HEK293 (cell line): ENCODE measurements at regions not wholly inside any gene's neighbourhood (a gene's known extent, or its start where the extent isn't known, plus 50 kb on each side); places are given as distances from the start of the nearest gene placed in this dataset.
"Not testable (repeated sequence)": the region's sequence is repeated elsewhere in the genome, so short reads cannot be mapped to it uniquely, and the experiment has no call there.

ENCODE experiments used
- CTCF ChIA-PET: fragments of 350-600 bp; formaldehyde crosslinking; extraction: SDS; loops from one replicate; lab custom pipeline; 2021; ENCODE audit warnings: antibody characterized with exemption; lab: Yijun Ruan, JAX
- POLR2A ChIA-PET: fragments of 300-600 bp; formaldehyde crosslinking; extraction: SDS; loops from one replicate; lab custom pipeline; 2020; ENCODE audit warnings: antibody characterized with exemption, inconsistent platforms; lab: Yijun Ruan, JAX
- H3K27ac ChIP-seq: fragments of 200-500 bp; sonication (Bioruptor generic); 2 replicates; pipeline ENCODE4 v1.5.1; 2014; ENCODE audit warnings: low read depth, low read length, control low read depth, inconsistent platforms; ENCODE audit errors: extremely low read depth
- H3K36me3 ChIP-seq, 2 experiments: fragments of 200-500 bp in 1 of 2; sonication (Bioruptor generic) in 1 of 2; 1 replicate in 1 of 2; 2 replicates in 1 of 2; pipeline ENCODE4 v1.5.1; 2014 to 2017; ENCODE audit warnings: inconsistent platforms in 2 of 2, low read length in 2 of 2; ENCODE audit not compliant: control insufficient read depth in 2 of 2, insufficient read depth in 1 of 2
- H3K4me1 ChIP-seq: fragments of 200-500 bp; sonication (Bioruptor generic); 2 replicates; pipeline ENCODE4 v1.5.1; 2014; ENCODE audit warnings: mild to moderate bottlenecking, low read length, inconsistent platforms; ENCODE audit not compliant: control insufficient read depth, insufficient read depth
- H3K4me3 ChIP-seq: 2 replicates; pipeline ENCODE4 v1.5.1; 2011; ENCODE audit warnings: low read depth, mild to moderate bottlenecking, control low read depth, low read length, moderate library complexity
- H3K9me3 ChIP-seq: fragments of 200-500 bp; sonication (Bioruptor generic); 2 replicates; pipeline ENCODE4 v1.5.1; 2014; ENCODE audit warnings: low read depth, low read length, inconsistent platforms; ENCODE audit not compliant: control insufficient read depth, insufficient read depth
- BCL11A ChIP-seq: fragments of 450-650 bp; formaldehyde crosslinking; IDR thresholded peaks from 2 replicates; pipeline ENCODE4 v1.5.1; 2016; ENCODE audit warnings: low read depth, missing biosample characterization, missing genetic modification characterization
- SCRT1 ChIP-seq: fragments of 450-650 bp; formaldehyde crosslinking; IDR thresholded peaks from 2 replicates; pipeline ENCODE4 v1.5.1; 2016; ENCODE audit warnings: missing biosample characterization, missing genetic modification characterization, borderline replicate concordance
- SCRT2 ChIP-seq: fragments of 450-650 bp; formaldehyde crosslinking; IDR thresholded peaks from 2 replicates; pipeline ENCODE4 v1.5.1; 2016; ENCODE audit warnings: missing biosample characterization, missing genetic modification characterization
- ZBTB20 ChIP-seq: fragments of 450-650 bp; formaldehyde crosslinking; IDR thresholded peaks from 2 replicates; pipeline ENCODE4 v1.5.1; 2016; ENCODE audit warnings: missing biosample characterization, missing genetic modification characterization
- ZBTB7A ChIP-seq: fragments of 450-650 bp; formaldehyde crosslinking; IDR thresholded peaks from 2 replicates; pipeline ENCODE4 v1.5.1; 2016; ENCODE audit warnings: low read depth, missing biosample characterization, missing genetic modification characterization
- ZBTB8A ChIP-seq: fragments of 450-650 bp; formaldehyde crosslinking; IDR thresholded peaks from 2 replicates; pipeline ENCODE4 v1.5.1; 2016; ENCODE audit warnings: missing biosample characterization, missing genetic modification characterization
- ZNF146 ChIP-seq: fragments of 450-650 bp; formaldehyde crosslinking; IDR thresholded peaks from 2 replicates; pipeline ENCODE4 v1.5.1; 2016; ENCODE audit warnings: missing biosample characterization, missing genetic modification characterization
- ZNF175 ChIP-seq: fragments of 450-650 bp; formaldehyde crosslinking; IDR thresholded peaks from 2 replicates; pipeline ENCODE4 v1.5.1; 2016; ENCODE audit warnings: missing biosample characterization, missing genetic modification characterization
- ZNF184 ChIP-seq: fragments of 450-650 bp; IDR thresholded peaks from 2 replicates; pipeline ENCODE4 v1.5.1; 2018; ENCODE audit warnings: missing biosample characterization, mild to moderate bottlenecking, missing genetic modification characterization
- ZNF202 ChIP-seq: fragments of 450-650 bp; formaldehyde crosslinking; IDR thresholded peaks from 2 replicates; pipeline ENCODE4 v1.5.1; 2016; ENCODE audit warnings: missing biosample characterization, missing genetic modification characterization, borderline replicate concordance
- ZNF239 ChIP-seq: fragments of 450-650 bp; formaldehyde crosslinking; IDR thresholded peaks from 2 replicates; pipeline ENCODE4 v1.5.1; 2016; ENCODE audit warnings: missing biosample characterization, missing genetic modification characterization
- ZNF350 ChIP-seq: fragments of 450-650 bp; formaldehyde crosslinking; IDR thresholded peaks from 2 replicates; pipeline ENCODE4 v1.5.0; 2017; ENCODE audit warnings: missing biosample characterization, mild to moderate bottlenecking, missing genetic modification characterization
- ZNF391 ChIP-seq: fragments of 450-650 bp; formaldehyde crosslinking; IDR thresholded peaks from 2 replicates; pipeline ENCODE4 v1.5.1; 2016; ENCODE audit warnings: low read depth, missing biosample characterization, missing genetic modification characterization, borderline replicate concordance
- ZNF560 ChIP-seq: fragments of 450-650 bp; formaldehyde crosslinking; IDR thresholded peaks from 2 replicates; pipeline ENCODE4 v1.5.1; 2017; ENCODE audit warnings: missing biosample characterization, missing genetic modification characterization, borderline replicate concordance
- ZNF660 ChIP-seq: fragments of 450-650 bp; IDR thresholded peaks from 2 replicates; pipeline ENCODE4 v1.5.1; 2018; ENCODE audit warnings: missing biosample characterization, mild to moderate bottlenecking, missing genetic modification characterization
- ZNF707 ChIP-seq: fragments of 450-650 bp; formaldehyde crosslinking; IDR thresholded peaks from 2 replicates; pipeline ENCODE4 v1.5.1; 2016; ENCODE audit warnings: missing biosample characterization, missing genetic modification characterization
- ZSCAN23 ChIP-seq: fragments of 450-650 bp; formaldehyde crosslinking; IDR thresholded peaks from 2 replicates; pipeline ENCODE4 v1.5.1; 2016; ENCODE audit warnings: missing biosample characterization, missing genetic modification characterization
- TF ChIP-seq, protein P1 (sequence below): fragments of 450-650 bp; formaldehyde crosslinking; IDR thresholded peaks from 2 replicates; pipeline ENCODE4 v1.5.1; 2016; ENCODE audit warnings: missing biosample characterization, missing genetic modification characterization
- TF ChIP-seq, protein P2 (sequence below): fragments of 450-650 bp; formaldehyde crosslinking; IDR thresholded peaks from 2 replicates; pipeline ENCODE4 v1.5.1; 2016; ENCODE audit warnings: missing biosample characterization, missing genetic modification characterization, borderline replicate concordance
- TF ChIP-seq, protein P3 (sequence below): fragments of 450-650 bp; formaldehyde crosslinking; IDR thresholded peaks from 2 replicates; pipeline ENCODE4 v1.5.1; 2016; ENCODE audit warnings: missing biosample characterization, missing genetic modification characterization

DNA sequence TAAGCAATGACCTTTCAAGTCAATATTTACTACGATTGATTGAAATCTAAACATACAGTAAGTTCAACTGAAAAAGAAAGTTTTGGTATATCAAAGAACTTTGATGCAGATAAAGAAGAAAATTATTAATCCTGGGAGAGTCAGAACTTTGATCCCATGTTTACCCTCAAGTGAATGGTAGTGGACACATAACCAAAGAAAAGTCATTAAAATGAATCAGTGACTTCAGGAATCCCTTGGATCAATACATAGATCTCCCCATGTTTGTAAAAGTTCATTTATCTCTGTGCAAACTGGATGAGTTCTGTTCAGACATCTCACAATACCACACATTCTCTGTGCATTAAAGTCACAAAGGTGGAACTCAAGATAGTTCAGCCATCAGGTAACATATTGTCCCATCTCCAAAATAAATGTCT, 75.5 kb upstream of the RELN start:
- Histone ChIP-seq H3K4me3 (no peak overlapping the region), H3K36me3 (no peaks in the 10 kb centered on the region), H3K4me1 (no peaks in the 10 kb centered on the region), H3K9me3 (no peaks in the 10 kb centered on the region), H3K27ac (no peak overlapping the region)
- TF ChIP-seq ZNF707 (tag by site-specific recombination) (no peak), ZNF660 (no peak), ZSCAN23 (tag by site-specific recombination) (no peak), ZNF184 (tag by site-specific recombination) (no peak), ZNF146 (no peak), ZBTB7A (tag by site-specific recombination) (no peak), ZNF350 (tag by site-specific recombination) (no peak), ZNF560 (no peak), ZNF175 (tag by site-specific recombination) (no peak), ZBTB20 (tag by site-specific recombination) (no peak)
- TF ChIP-seq, protein P1, sequence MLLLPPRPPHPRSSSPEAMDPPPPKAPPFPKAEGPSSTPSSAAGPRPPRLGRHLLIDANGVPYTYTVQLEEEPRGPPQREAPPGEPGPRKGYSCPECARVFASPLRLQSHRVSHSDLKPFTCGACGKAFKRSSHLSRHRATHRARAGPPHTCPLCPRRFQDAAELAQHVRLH (tag by site-specific recombination), result no peak
- CTCF ChIA-PET, result no interaction called here
- POLR2A ChIA-PET, result no interaction called here

DNA sequence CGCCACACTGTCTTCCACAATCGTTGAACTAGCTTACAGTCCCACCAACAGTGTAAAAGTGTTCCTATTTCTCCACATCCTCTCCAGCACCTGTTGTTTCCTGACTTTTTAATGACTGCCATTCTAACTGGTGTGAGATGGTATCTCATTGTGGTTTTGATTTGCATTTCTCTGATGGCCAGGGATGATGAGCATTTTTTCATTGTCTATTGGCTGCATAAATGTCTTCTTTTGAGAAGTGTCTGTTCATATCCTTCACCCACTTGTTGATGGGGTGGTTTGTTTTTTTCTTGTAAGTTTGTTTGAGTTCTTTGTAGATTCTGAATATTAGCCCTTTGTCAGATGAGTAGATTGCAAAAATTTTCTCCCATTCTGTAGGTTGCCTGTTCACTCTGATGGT, 74.3 kb upstream of the RELN start:
- H3K4me1 ChIP-seq, H3K9me3 ChIP-seq, H3K36me3 ChIP-seq, CTCF ChIA-PET, H3K27ac ChIP-seq: not testable (repeated sequence)
- 0 out of 2 replicates have a peak, but pooled peaks have one; percentile 53 for TF ChIP-seq SCRT1 (tag by site-specific recombination)
- TF ChIP-seq SCRT2 (tag by site-specific recombination), result peak; percentile 87
- TF ChIP-seq, all 188 proteins: peak for 2; not testable (repeated sequence) for 186
- POLR2A ChIA-PET, H3K4me3 ChIP-seq: not testable (repeated sequence)

DNA sequence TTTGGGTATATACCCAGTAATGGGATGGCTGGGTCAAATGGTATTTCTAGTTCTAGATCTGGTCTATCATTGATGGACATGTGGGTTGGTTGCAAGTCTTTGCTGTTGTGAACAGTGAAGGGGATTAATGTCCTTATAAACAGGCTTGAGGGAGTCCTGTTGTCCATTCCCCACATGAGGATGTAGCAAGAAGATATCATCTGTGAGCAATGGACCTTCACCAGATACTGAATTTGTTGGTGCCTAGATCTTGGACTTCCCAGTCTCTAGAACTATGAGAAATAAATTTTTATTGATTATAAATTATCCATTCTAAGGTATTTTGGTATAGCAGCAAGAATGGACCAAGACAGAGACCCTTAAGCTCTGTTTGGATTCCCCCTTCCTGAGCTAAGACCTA, 72.2 kb upstream of the RELN start:
- no peaks in the 10 kb centered on the region for H3K4me1 ChIP-seq
- no peak overlapping the region for H3K27ac ChIP-seq
- no peaks in the 10 kb centered on the region for H3K36me3 ChIP-seq
- H3K4me3 ChIP-seq, result no peak overlapping the region
- H3K9me3 ChIP-seq, result no peaks in the 10 kb centered on the region
- CTCF ChIA-PET, result interaction anchor here (0.6 to 0.7 kb wide), 3 partner anchors 177 to 827 kb away, joined by 3 to 4 read pairs (median 4); no protein-coding TSS in a partner anchor
- no peak for TF ChIP-seq ZNF391 (tag by site-specific recombination)
- TF ChIP-seq BCL11A (tag by site-specific recombination), result no peak
- TF ChIP-seq ZNF239 (tag by site-specific recombination), result no peak
- POLR2A ChIA-PET, result no interaction called here

DNA sequence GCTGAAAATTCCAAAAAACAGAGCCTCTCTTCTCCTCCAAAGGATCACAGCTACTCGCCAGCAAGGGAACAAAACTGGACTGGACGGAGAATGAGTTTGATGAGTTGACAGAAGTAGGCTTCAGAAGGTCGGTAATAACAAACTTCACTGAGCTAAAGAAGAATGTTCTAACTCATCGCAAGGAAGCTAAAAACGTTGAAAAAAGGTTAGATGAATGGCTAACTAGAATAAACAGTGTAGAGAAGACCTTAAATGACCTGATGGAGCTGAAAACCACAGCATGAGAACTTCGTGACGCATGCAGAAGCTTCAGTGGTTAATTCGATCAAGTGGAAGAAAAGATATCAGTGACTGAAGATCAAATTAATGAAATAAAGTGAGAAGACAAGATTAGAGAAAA, 70.4 kb upstream of the RELN start:
- CTCF ChIA-PET, H3K4me1 ChIP-seq, H3K36me3 ChIP-seq, H3K4me3 ChIP-seq, H3K27ac ChIP-seq, POLR2A ChIA-PET, H3K9me3 ChIP-seq: not testable (repeated sequence)

DNA sequence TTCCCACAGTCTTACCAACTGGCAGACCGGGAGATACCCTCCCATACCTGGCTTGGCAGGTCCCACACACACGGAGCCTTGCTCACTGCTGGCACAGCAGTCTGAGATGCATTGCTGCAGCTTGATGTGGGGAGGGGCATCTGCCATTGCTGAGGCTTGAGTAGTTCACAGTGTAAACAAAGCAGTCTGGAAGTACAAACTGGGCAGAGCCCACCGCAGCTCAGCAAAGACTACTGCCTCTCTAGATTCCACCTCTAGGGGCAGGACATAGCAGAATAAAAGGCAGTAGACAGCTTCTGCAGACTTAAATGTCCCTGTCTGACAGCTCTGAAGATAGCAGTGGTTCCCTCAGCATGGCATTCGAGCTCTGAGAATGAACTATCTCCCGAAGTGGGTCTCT, 69.6 kb upstream of the RELN start:
- Histone ChIP-seq H3K9me3 (no peaks in the 10 kb centered on the region), H3K4me1 (no peaks in the 10 kb centered on the region), H3K27ac (no peak overlapping the region), H3K4me3 (no peak overlapping the region), H3K36me3 (no peaks in the 10 kb centered on the region)
- POLR2A ChIA-PET, result no interaction called here
- CTCF ChIA-PET, result interaction anchor here (0.8 kb wide), 1 partner anchor 15 kb away, joined by 4 read pairs; no protein-coding TSS in a partner anchor
- TF ChIP-seq ZBTB8A (tag by site-specific recombination) (no peak), ZNF146 (no peak), ZNF202 (no peak)
- TF ChIP-seq, protein P2, sequence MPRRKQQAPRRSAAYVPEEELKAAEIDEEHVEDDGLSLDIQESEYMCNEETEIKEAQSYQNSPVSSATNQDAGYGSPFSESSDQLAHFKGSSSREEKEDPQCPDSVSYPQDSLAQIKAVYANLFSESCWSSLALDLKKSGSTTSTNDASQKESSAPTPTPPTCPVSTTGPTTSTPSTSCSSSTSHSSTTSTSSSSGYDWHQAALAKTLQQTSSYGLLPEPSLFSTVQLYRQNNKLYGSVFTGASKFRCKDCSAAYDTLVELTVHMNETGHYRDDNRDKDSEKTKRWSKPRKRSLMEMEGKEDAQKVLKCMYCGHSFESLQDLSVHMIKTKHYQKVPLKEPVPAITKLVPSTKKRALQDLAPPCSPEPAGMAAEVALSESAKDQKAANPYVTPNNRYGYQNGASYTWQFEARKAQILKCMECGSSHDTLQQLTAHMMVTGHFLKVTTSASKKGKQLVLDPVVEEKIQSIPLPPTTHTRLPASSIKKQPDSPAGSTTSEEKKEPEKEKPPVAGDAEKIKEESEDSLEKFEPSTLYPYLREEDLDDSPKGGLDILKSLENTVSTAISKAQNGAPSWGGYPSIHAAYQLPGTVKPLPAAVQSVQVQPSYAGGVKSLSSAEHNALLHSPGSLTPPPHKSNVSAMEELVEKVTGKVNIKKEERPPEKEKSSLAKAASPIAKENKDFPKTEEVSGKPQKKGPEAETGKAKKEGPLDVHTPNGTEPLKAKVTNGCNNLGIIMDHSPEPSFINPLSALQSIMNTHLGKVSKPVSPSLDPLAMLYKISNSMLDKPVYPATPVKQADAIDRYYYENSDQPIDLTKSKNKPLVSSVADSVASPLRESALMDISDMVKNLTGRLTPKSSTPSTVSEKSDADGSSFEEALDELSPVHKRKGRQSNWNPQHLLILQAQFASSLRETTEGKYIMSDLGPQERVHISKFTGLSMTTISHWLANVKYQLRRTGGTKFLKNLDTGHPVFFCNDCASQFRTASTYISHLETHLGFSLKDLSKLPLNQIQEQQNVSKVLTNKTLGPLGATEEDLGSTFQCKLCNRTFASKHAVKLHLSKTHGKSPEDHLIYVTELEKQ (tag by site-specific recombination), result no peak
- TF ChIP-seq, protein P3, sequence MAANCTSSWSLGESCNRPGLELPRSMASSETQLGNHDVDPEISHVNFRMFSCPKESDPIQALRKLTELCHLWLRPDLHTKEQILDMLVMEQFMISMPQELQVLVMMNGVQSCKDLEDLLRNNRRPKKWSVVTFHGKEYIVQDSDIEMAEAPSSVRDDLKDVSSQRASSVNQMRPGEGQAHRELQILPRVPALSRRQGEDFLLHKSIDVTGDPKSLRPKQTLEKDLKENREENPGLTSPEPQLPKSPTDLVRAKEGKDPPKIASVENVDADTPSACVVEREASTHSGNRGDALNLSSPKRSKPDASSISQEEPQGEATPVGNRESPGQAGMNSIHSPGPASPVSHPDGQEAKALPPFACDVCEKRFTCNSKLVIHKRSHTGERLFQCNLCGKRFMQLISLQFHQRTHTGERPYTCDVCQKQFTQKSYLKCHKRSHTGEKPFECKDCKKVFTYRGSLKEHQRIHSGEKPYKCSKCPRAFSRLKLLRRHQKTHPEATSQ, result no peak
